ENCODE measurements at regions not wholly inside any gene's neighbourhood (a gene's known extent, or its start where the extent isn't known, plus 50 kb on each side); places are given as distances from the start of the nearest gene placed in this dataset.

GRCh38 chr6:138012682-138013081 lies 94.5 kb downstream of the PERP start:
- Histone ChIP-seq H3K4me3 (ENCODE audit: low read depth in 2 of 2, low read length in 2 of 2) (no peak overlapping the region), H3K9me3 (ENCODE audit: control insufficient read depth, insufficient read depth, low read depth, low read length) (no peaks in the 10 kb centered on the region), H3K27ac (ENCODE audit: low read length) (no peak overlapping the region; the same call in 1 of the 2 replicates), H3K36me3 (ENCODE audit: control insufficient read depth, insufficient read depth, low read length) (no peaks in the 10 kb centered on the region), H3K27me3 (ENCODE audit: control insufficient read depth, insufficient read depth, low read length) (no peaks in the 10 kb centered on the region), H3K4me1 (ENCODE audit: control insufficient read depth, insufficient read depth, low read length) (peaks cover 8% of the 10 kb centered on the region; the same call in 1 of the 2 replicates)
- ChIA-PET POLR2A (no interaction called here), CTCF (no interaction called here)
- TF ChIP-seq TCF7L2 (IDR thresholded peaks at IDR 0.05; ENCODE audit: low read depth, low read length): no peak
- intact Hi-C loops (cut with micrococcal nuclease; ENCODE audit: unreplicated experiment) (no loop called here), in situ Hi-C loops (cut with HindIII; ENCODE audit: low pct_unique_long_range_greater_than_20kb, low sequenced_read_pairs) (no loop called here)
- no TSS peak for BruUV-seq (replicated peaks)
- DNase-seq (ENCODE audit: low read depth, low spot score): no peak
- ATAC-seq: no peak

- H3K36me3 ChIP-seq (ENCODE audit: control insufficient read depth, insufficient read depth, low read length): no peaks in the 10 kb centered on the region
- intact Hi-C loops (cut with micrococcal nuclease; ENCODE audit: unreplicated experiment): no loop called here
- H3K4me1 ChIP-seq (ENCODE audit: control insufficient read depth, insufficient read depth, low read length): peaks cover under 1% of the 10 kb centered on the region; the same call in 1 of the 2 replicates
- H3K27ac ChIP-seq (ENCODE audit: low read length): peak overlapping the region; percentile 30; the same call in 1 of the 2 replicates
- no peak for DNase-seq (ENCODE audit: low read depth, low spot score)
- CTCF ChIA-PET: no interaction called here
- in situ Hi-C loops (cut with HindIII; ENCODE audit: low pct_unique_long_range_greater_than_20kb, low sequenced_read_pairs): no loop called here
- no peak for ATAC-seq
- no TSS peak for BruUV-seq (replicated peaks)
- no peaks in the 10 kb centered on the region for H3K9me3 ChIP-seq (ENCODE audit: control insufficient read depth, insufficient read depth, low read depth, low read length)
- no peak for TF ChIP-seq SIN3A (IDR thresholded peaks at IDR 0.05; ENCODE audit: borderline replicate concordance, insufficient read depth, low read depth, low read length)
- TF ChIP-seq REST (IDR thresholded peaks at IDR 0.05; ENCODE audit: insufficient read depth in 1 of 2, low read depth in 2 of 2, low read length in 1 of 2): no peak
- TF ChIP-seq CTCF (IDR thresholded peaks at IDR 0.05): no peak
- TF ChIP-seq POLR2AphosphoS5 (IDR thresholded peaks at IDR 0.05; ENCODE audit: low read depth, low read length): no peak
- TF ChIP-seq TCF7L2 (IDR thresholded peaks at IDR 0.05; ENCODE audit: low read depth, low read length): no peak
- no peaks in the 10 kb centered on the region for H3K27me3 ChIP-seq (ENCODE audit: control insufficient read depth, insufficient read depth, low read length)
- no peak overlapping the region for H3K4me3 ChIP-seq (ENCODE audit: low read depth in 2 of 2, low read length in 2 of 2)
- POLR2A ChIA-PET: no interaction called here
Observed at GRCh38 chr6:138013959-138014358, 93.3 kb downstream of the PERP start.

GRCh38 chr6:138017166-138017757 lies 90.0 kb downstream of the PERP start:
- ATAC-seq: peak; percentile 42; the same call in 1 of the 2 replicates
- H3K4me3 ChIP-seq (ENCODE audit: low read depth in 2 of 2, low read length in 2 of 2): no peak overlapping the region
- POLR2A ChIA-PET: interaction anchor here (0.6 to 0.7 kb wide), 2 partner anchors 89 kb away, joined by 4 read pairs; no protein-coding TSS in a partner anchor
- in situ Hi-C loops (cut with HindIII; ENCODE audit: low pct_unique_long_range_greater_than_20kb, low sequenced_read_pairs): no loop called here
- no peak for DNase-seq (ENCODE audit: low read depth, low spot score)
- peak overlapping the region; percentile 18; the same call in 1 of the 2 replicates for H3K27ac ChIP-seq (ENCODE audit: low read length)
- no peaks in the 10 kb centered on the region for H3K4me1 ChIP-seq (ENCODE audit: control insufficient read depth, insufficient read depth, low read length)
- TF ChIP-seq TCF7L2 (IDR thresholded peaks at IDR 0.05; ENCODE audit: low read depth, low read length): 0 out of 2 replicates have a peak, but pooled peaks have one; percentile 50
- TF ChIP-seq SIN3A (IDR thresholded peaks at IDR 0.05; ENCODE audit: borderline replicate concordance, insufficient read depth, low read depth, low read length): no peak
- intact Hi-C loops (cut with micrococcal nuclease; ENCODE audit: unreplicated experiment): no loop called here
- no peaks in the 10 kb centered on the region for H3K27me3 ChIP-seq (ENCODE audit: control insufficient read depth, insufficient read depth, low read length)
- H3K9me3 ChIP-seq (ENCODE audit: control insufficient read depth, insufficient read depth, low read depth, low read length): no peaks in the 10 kb centered on the region
- no peaks in the 10 kb centered on the region for H3K36me3 ChIP-seq (ENCODE audit: control insufficient read depth, insufficient read depth, low read length)
- no TSS peak for BruUV-seq (replicated peaks)
- CTCF ChIA-PET: interaction anchor here (1.9 kb wide), 1 partner anchor 11 kb away, joined by 4 read pairs; no protein-coding TSS in a partner anchor

Measured in Panc1 (cell line).